ENCODE measurements at regions not wholly inside any gene's neighbourhood (a gene's known extent, or its start where the extent isn't known, plus 50 kb on each side); places are given as distances from the start of the nearest gene placed in this dataset.

- Histone ChIP-seq H3K9me2 (ENCODE audit: insufficient read depth, low read length) (no peaks in the 10 kb centered on the region), H3K27me3 (ENCODE audit: insufficient read depth, low read depth, low read length) (no peaks in the 10 kb centered on the region), H2AFZ (ENCODE audit: low read depth, low read length) (no peak overlapping the region), H3K79me2 (replicated peaks; ENCODE audit: insufficient read depth, low read length) (no peaks in the 10 kb centered on the region), H3K9ac (ENCODE audit: low read length) (no peak overlapping the region), H3F3A (ENCODE audit: insufficient read depth, low read length, poor library complexity, severe bottlenecking) (no peaks in the 10 kb centered on the region), H3K4me2 (ENCODE audit: low read length) (no peak overlapping the region), H3K9me3 (ENCODE audit: low read length) (no peaks in the 10 kb centered on the region), H3K4me3 (ENCODE audit: low read length) (no peak overlapping the region), H3K36me3 (ENCODE audit: insufficient read depth, low read length) (no peaks in the 10 kb centered on the region), H4K20me1 (ENCODE audit: insufficient read depth) (no peaks in the 10 kb centered on the region), H3K27ac (ENCODE audit: low read length) (no peak overlapping the region)
- TF ChIP-seq EP300 (conservative IDR thresholded peaks at IDR 0.05; ENCODE audit: poor library complexity, severe bottlenecking) (no peak), CTCF (IDR thresholded peaks at IDR 0.05; ENCODE audit: poor library complexity, severe bottlenecking) (no peak), SMC3 (conservative IDR thresholded peaks at IDR 0.05; ENCODE audit: poor library complexity) (no peak), RAD21 (conservative IDR thresholded peaks at IDR 0.05) (no peak), EZH2 (IDR thresholded peaks at IDR 0.05; ENCODE audit: borderline replicate concordance, insufficient read depth, low read length, poor library complexity, severe bottlenecking) (no peak), POLR2AphosphoS5 (IDR thresholded peaks at IDR 0.05) (no peak), TAF1 (IDR thresholded peaks at IDR 0.05; ENCODE audit: low read depth) (no peak), MXI1 (conservative IDR thresholded peaks at IDR 0.05; ENCODE audit: poor library complexity, severe bottlenecking) (no peak), REST (IDR thresholded peaks at IDR 0.05; ENCODE audit: borderline replicate concordance) (no peak)
These were observed 992.1 kb downstream of the NR2F1-AS1 start for GRCh38 chr5:92588876-92589275.

GRCh38 chr5:92581690-92582089, 999.3 kb downstream of the NR2F1-AS1 start:
- Histone ChIP-seq H2AFZ (ENCODE audit: low read depth, low read length) (no peak overlapping the region), H3K9ac (ENCODE audit: low read length) (no peak overlapping the region), H3K9me2 (ENCODE audit: insufficient read depth, low read length) (no peaks in the 10 kb centered on the region), H3F3A (ENCODE audit: insufficient read depth, low read length, poor library complexity, severe bottlenecking) (no peaks in the 10 kb centered on the region), H3K4me2 (ENCODE audit: low read length) (no peak overlapping the region), H3K4me3 (ENCODE audit: low read length) (no peak overlapping the region), H3K9me3 (ENCODE audit: low read length) (no peaks in the 10 kb centered on the region), H3K36me3 (ENCODE audit: insufficient read depth, low read length) (no peaks in the 10 kb centered on the region), H3K79me2 (replicated peaks; ENCODE audit: insufficient read depth, low read length) (no peaks in the 10 kb centered on the region), H3K27ac (ENCODE audit: low read length) (no peak overlapping the region), H3K27me3 (ENCODE audit: insufficient read depth, low read depth, low read length) (no peaks in the 10 kb centered on the region), H4K20me1 (ENCODE audit: insufficient read depth) (no peaks in the 10 kb centered on the region)
- TF ChIP-seq CTCF (IDR thresholded peaks at IDR 0.05; ENCODE audit: poor library complexity, severe bottlenecking) (no peak), POLR2AphosphoS5 (IDR thresholded peaks at IDR 0.05) (no peak), RAD21 (conservative IDR thresholded peaks at IDR 0.05) (no peak), TAF1 (IDR thresholded peaks at IDR 0.05; ENCODE audit: low read depth) (no peak), SMC3 (conservative IDR thresholded peaks at IDR 0.05; ENCODE audit: poor library complexity) (no peak), REST (IDR thresholded peaks at IDR 0.05; ENCODE audit: borderline replicate concordance) (no peak), MXI1 (conservative IDR thresholded peaks at IDR 0.05; ENCODE audit: poor library complexity, severe bottlenecking) (no peak), EZH2 (IDR thresholded peaks at IDR 0.05; ENCODE audit: borderline replicate concordance, insufficient read depth, low read length, poor library complexity, severe bottlenecking) (no peak), EP300 (conservative IDR thresholded peaks at IDR 0.05; ENCODE audit: poor library complexity, severe bottlenecking) (no peak)
